ENCODE measurements at regions not wholly inside any gene's neighbourhood (a gene's known extent, or its start where the extent isn't known, plus 50 kb on each side); places are given as distances from the start of the nearest gene placed in this dataset.

GRCh38 chr9:99523838-99524237, 297.8 kb upstream of the NR4A3 start (continued):
- TF ChIP-seq ATF3 (CRISPR knock-in tag; conservative IDR thresholded peaks at IDR 0.05) (no peak), E2F4 (CRISPR knock-in tag; IDR thresholded peaks at IDR 0.05; ENCODE audit: borderline replicate concordance, low read depth) (no peak), E2F1 (CRISPR knock-in tag; IDR thresholded peaks at IDR 0.05) (no peak), ZNF532 (CRISPR knock-in tag; IDR thresholded peaks at IDR 0.05; ENCODE audit: borderline replicate concordance) (no peak), ZSCAN18 (CRISPR knock-in tag; IDR thresholded peaks at IDR 0.05) (no peak), SOX15 (CRISPR knock-in tag; IDR thresholded peaks at IDR 0.05) (no peak), ATF6 (CRISPR knock-in tag; IDR thresholded peaks at IDR 0.05) (no peak), FOXP1 (CRISPR knock-in tag; IDR thresholded peaks at IDR 0.05; ENCODE audit: borderline replicate concordance) (no peak)

GRCh38 chr9:99531313-99531712, 290.4 kb upstream of the NR4A3 start:
- Mint-ChIP-seq H3K27ac (no peak overlapping the region), H3K27me3 (ENCODE audit: low read depth) (no peaks in the 10 kb centered on the region; the same call in 1 of the 2 replicates)
- no peak for TF ChIP-seq EMX1 (CRISPR knock-in tag; IDR thresholded peaks at IDR 0.05)
- no peak for TF ChIP-seq E2F1 (CRISPR knock-in tag; IDR thresholded peaks at IDR 0.05)
- TF ChIP-seq PREB (CRISPR knock-in tag; IDR thresholded peaks at IDR 0.05; ENCODE audit: borderline replicate concordance), result no peak
- no peak for TF ChIP-seq NR3C1 (CRISPR knock-in tag; conservative IDR thresholded peaks at IDR 0.05; ENCODE audit: low read depth)
- no peak for TF ChIP-seq NFYB (CRISPR knock-in tag; conservative IDR thresholded peaks at IDR 0.05; ENCODE audit: low read depth)
- no peak for TF ChIP-seq GTF2I (CRISPR knock-in tag; conservative IDR thresholded peaks at IDR 0.05)
- TF ChIP-seq ZNF281 (CRISPR knock-in tag; IDR thresholded peaks at IDR 0.05), result no peak
- TF ChIP-seq ATF2 (CRISPR knock-in tag; IDR thresholded peaks at IDR 0.05; ENCODE audit: borderline replicate concordance, low read depth), result no peak
- TF ChIP-seq USF1 (CRISPR knock-in tag; IDR thresholded peaks at IDR 0.05), result no peak

More at GRCh38 chr9:99531313-99531712, 290.4 kb upstream of the NR4A3 start:
- Mint-ChIP-seq H3K9me3 (peaks cover 19% of the 10 kb centered on the region), H3K4me1 (no peaks in the 10 kb centered on the region), H3K36me3 (no peaks in the 10 kb centered on the region), H3K4me3 (no peak overlapping the region)
- ChIA-PET CTCF (no interaction called here), POLR2A (no interaction called here)
- no peak for DNase-seq (ENCODE audit: low spot score)
- no peak for ATAC-seq

Measured in WTC11 (cell line).